Stimulated activated CD8-positive, alpha-beta memory T cell treated with anti-CD3 and anti-CD28 coated beads, Interleukin-7, amount 100 ng/mL, for 4 hours (primary cell): ENCODE measurements at regions not wholly inside any gene's neighbourhood (a gene's known extent, or its start where the extent isn't known, plus 50 kb on each side); places are given as distances from the start of the nearest gene placed in this dataset.

Source experiments
- DNase-seq, 2 donors: peaks; one replicate each; pipeline ENCODE4 v3.0.0-alpha.2; 2020; ENCODE audit warnings: low read depth in 2 of 2

DNA sequence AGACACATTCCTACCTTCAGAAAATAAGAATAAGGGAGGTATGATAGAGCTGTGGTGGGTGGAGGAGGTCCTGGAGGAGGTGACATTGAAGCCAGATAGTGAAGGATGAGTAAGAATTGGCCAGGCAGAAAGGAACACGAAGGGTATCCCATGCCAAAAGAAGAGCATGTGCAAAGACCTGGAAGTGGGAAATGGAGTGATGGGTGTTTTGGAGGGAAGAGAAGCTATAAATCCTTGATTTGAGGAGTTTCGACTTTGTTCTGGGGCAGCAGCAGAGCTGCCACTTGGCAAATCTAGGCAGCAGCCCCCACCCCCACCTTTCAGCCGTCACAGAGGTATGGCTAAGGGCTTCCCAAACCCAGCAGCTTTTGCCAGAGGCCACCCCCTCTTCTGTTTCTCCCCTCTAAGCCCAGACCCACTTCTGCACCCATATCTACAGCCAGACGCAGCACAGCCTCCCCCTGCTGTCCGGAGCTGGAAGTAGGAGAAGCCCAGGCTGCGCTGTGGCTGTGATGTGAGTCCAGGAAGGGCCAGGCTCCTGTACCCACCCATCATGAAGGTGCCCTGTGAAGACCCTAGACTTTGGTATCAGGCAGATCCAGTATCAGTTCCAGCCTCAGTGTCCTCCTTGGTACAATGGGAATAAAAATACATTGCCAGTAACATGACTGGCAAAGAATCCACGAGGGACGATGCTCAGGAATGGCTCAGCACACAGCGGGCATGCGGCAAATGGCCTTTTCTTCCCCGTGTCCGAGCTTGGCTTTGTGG is 188.7 kb upstream of the LINGO1 start:
- DNase-seq, result no peak

DNA sequence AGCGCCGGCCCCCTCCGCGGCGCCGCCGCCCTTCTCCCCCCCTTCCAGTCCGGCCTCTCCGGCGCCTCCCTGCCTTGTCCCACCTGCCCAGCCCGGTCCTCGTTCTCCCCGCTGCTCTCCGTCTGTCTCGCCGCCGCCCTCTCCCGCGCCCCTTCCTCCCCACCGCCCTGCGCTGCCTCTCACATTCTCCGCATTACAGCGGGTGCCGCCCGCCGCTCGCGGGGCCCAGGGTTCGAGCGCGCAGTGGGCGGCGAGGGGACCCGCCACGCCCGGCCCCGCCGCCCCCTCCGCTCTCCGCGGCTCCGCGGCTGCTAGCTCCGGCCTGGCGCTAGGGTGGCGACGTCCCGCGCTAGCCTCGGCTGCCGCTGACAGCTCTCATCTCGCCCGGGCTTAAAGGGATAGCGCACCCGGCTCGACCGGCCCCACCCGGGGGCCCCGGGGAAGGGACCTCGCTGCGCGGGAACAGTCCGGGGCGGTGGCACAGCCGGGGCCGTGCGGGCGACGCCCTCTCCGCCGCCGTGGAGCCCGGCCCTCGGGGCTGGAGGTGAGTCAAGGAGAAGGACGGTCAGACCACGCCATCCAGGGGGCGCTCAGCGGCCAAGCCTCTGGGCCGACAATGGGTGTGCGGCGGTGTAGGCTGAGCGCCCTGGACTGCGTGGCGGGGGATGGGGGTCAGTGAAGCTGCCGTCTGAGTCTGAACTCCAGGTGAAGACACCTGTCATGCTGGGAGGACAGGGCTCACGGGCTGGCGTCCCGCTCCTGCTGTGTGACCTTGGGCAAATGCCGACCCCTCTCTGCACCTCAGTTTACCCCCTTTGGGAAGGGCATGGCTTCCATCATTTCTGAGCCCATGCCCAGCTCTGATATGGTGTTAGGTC is 187.4 kb upstream of the LINGO1 start:
- no peak for DNase-seq

- no peak for DNase-seq
These were observed 186.5 kb upstream of the LINGO1 start for GRCh38 chr15:77819048-77819850.

- no peak for DNase-seq
These were observed 185.9 kb upstream of the LINGO1 start for GRCh38 chr15:77818484-77819047.

DNA sequence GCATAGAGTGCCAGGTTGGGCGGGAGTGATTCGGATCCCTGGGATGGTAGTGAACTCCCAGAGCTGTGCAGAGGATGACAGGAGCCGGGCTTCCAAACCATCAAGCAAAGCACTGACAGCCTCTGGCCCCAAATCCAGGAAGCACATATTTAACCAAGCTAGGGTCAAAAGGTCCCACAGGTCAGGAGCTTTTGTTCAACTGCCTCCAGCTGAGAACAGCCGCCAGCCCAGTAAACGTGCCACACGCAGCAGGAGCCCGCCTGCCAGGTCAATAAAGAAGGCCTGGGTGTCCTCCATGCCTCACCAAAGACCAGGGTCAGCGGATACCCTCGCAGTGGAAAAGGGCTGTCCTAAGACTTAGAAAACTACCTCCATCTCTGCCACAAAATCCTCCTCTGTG is 184.7 kb upstream of the LINGO1 start:
- DNase-seq, result no peak

GRCh38 chr15:77816983-77817382 is 184.3 kb upstream of the LINGO1 start:
- DNase-seq, result no peak

DNA sequence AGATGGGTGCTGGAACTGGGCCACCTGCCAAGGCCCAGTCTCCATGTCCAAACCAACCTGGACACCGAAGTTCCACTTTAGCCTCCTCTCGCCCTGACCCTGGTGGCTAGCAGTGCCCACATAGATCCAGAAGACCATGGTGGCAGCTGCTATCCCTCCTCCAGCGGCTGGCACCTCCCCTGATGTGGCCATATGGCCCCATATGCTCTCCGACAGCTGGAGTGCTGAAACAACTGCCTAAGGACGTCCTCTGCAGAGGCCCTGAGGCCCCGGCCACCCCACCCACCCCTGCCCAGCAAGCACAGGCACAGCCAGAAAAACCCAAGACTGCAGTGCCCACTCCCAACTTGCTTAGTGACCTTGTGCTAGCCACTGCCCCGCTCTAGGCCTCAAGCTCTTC is 182.3 kb upstream of the LINGO1 start:
- DNase-seq, result no peak

DNA sequence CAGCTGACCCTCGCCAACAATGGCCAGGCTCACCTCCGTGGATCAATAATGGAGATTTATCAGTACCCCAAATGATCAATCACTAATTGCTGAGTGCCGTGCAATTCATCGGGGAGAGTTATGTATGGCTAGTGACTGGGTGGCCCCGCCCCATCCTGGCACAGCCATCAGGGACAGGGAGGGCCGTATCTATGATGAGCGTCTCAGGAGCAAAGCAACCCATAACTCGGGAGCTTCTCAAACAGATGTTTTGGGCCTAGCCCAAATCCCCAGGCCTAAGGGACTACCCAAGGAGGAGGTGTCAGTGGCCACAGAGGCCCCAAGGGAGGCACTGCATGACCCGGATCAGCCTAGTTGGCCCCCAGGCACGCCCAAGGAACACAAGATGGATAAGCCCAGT is 180.0 kb upstream of the LINGO1 start:
- no peak for DNase-seq

DNA sequence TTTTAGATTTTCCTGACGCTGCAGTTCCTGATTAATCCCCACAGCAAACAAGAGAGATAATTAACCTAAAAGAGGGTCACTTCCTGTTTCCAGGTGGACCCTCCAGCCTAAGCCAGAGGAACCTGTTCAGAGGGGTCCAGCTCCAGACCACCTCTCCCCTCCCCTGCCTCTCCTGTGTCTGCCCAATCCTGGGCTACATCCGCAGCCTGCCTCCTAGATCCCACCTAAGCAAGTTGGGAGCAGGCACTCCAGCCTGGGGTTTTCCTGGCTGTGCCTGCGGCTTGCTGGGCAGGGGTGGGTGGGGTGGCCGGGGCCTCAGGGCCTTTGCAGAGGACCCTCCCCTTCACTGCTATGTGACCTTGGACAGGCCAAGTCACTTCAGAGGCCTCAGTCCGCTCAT is 178.6 kb upstream of the LINGO1 start:
- DNase-seq, result no peak

GRCh38 chr15:77810130-77810571 is 177.4 kb upstream of the LINGO1 start:
- DNase-seq, result no peak

DNA sequence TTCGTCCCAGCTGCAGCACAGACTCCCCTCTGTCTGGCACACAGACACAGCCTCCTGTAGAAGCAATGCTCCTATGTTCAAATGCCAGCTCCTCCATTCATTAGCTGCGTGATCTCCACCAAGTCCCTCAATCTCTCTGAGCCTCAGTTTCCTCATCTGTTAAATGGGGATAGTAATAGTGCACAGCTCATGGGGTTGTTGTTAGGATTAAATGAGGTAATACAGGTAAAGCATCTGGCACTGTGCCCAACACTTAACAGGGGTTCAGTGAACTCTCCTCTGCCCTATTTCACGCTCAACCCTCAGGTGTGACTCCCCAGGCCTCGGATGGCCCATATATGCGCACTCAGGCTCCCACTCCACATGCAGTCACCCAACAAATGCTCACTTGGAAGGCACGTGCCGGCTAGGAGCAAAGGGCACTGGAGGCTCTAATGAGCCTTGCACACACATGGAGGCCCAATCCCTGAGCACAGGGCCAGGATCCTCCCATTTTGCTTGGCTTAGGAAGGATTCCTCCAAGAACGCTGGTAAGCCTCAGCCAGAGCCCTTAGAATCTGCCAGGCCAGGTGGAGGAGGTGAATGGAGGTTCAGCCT is 176.0 kb upstream of the LINGO1 start:
- DNase-seq, result no peak

DNA sequence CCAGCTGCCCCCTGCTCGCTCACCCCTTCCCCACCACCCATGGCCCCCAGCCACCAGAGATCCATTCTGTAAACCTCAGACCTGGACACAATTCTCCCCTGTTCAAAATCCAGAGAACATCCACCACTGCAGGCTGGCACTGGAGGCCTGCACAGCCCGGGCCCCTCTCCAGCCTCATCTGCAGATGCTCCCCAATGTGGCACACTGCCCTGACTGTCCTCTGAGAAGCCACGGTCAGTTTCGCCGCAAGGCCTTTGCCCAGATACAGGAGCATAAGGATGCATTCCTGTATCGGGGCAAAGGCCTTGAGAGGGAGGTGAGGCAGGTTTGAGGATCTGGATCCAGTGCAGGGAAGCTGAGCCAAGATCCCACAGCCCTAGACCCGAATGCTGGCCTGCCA is 175.4 kb upstream of the LINGO1 start:
- no peak for DNase-seq

DNA sequence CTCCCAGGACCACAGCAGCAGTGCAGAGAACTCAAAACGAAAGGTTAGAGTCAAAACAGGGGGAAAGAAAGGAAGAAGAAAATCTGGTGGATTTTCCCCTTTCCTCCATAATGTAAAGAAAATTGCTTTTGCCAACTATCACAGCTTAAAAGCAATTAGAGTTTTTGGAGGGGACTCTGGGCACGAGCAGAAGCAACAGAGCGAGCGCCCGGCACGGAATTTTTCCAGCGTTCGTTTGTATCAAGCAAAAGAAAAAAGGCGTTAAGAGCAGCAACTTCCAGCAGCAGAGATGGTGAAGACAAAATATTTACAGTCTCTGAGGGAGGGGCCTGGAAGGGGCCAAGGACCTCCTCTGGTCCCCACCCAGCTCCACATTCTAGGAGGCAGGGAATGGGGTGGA is 174.9 kb upstream of the LINGO1 start:
- DNase-seq, result no peak

- no peak for DNase-seq
These were observed 174.4 kb upstream of the LINGO1 start for GRCh38 chr15:77807115-77807514.

DNA sequence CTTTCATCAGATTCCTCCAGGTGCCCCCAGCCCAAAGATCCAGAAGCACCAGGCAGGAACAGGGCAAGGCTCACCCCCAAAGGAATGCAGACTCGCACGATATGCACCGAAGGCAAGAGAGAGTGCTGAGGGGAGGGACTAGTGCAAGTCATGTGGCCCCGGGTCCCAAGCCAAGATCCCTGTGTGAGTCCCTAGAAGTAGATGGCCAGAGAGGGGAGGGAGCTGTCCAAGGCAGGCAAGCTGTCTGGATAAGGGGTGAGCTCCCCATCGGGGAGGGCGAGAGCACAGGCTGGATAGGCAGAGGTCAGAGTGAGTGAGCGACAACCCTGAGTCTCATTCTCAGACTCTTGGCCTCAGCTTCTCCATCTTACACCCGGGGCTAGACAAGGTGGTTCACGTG is 171.5 kb upstream of the LINGO1 start:
- no peak for DNase-seq

- no peak for DNase-seq
These were observed 170.8 kb upstream of the LINGO1 start for GRCh38 chr15:77803487-77803886.

DNA sequence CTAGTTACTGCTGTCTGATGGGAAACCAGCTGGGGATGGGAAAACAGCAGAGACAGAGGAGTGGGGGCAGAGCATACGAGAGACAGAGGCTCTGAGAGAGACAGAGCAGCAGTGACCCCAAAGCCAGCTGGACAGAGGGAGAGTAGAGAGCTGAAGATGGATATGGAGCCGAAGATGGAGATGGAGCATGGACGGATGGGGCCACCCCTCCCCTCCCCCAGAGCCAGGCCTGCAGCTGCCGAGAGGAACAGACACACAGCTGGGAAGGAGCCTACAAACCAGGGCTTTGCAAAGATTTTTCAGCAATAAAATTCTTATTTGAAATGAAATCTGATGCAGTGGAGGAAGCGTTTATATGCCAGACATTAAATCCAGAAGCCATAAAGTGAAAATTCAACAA is 167.6 kb upstream of the LINGO1 start:
- DNase-seq, result no peak

DNA sequence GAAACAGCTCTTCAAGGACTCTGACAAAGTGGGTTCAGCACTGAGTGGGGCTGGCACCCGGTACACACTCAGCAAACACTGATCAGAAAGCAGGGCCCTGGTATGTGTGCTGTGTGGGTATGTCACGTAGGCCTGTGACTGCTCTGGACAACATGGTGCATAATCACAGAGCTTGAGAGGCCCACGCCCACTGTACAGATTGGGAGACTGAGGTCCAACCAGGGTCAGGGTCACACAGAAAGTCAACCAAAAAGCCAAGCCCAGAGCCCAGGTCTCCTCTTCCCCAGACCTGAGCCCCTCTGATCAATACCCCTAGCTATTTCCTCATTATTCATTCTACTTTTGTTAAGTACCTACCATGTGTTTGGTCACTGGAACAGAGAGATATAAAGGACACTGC is 166.1 kb upstream of the LINGO1 start:
- no peak for DNase-seq

GRCh38 chr15:77798151-77798835 is 165.6 kb upstream of the LINGO1 start:
- no peak for DNase-seq

DNA sequence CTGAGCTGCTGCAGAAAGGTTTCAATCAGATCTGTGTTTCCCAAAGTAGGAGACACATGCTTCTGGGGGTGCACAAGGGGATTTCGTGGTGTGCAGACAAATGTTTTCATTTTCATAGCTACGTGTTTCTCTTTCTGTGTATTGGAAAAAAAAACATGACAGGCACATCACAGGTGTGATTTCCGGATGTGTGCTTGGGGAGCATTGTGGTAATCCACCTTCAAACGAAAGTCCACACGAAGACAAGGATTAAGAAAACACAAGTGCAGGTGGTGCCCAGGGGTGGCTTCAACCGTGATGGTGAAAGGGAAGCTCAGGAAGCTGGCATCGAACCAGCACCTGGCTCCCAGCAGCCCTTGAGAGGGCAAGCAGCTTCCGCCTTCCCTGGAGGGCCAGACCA is 164.6 kb upstream of the LINGO1 start:
- no peak for DNase-seq
